ENCODE measurements at regions not wholly inside any gene's neighbourhood (a gene's known extent, or its start where the extent isn't known, plus 50 kb on each side); places are given as distances from the start of the nearest gene placed in this dataset.

DNA sequence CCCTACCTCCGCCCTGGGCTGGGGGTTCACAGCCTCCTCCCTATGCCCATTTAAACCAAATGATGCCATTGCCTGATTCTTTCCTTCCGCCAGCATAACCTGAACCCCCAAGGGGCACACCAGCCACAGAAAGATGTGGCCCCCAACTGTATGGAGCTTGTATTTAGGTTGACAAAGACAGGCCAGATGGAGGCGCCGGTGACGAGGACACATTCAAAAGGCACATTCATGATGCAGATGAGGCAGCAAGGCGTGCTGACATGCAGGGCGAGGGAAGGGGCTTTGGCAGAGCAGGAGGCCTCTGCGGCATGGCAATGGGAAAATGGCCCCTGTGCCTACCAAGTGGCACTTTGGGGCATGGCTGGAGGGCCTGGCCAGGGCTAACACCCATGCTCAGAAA is 112.2 kb downstream of the RFLNA start:
- TF ChIP-seq YY1 (IDR thresholded peaks at IDR 0.05; ENCODE audit: insufficient read depth, insufficient read length) (no peak), ZNF274 (IDR thresholded peaks at IDR 0.05; ENCODE audit: low read depth, low read length) (no peak)
